Activated T-helper 17 cell treated with anti-CD3 and anti-CD28 coated beads, Interleukin-2, amount 50 U/mL, for 72 hours (primary cell): ENCODE measurements at regions not wholly inside any gene's neighbourhood (a gene's known extent, or its start where the extent isn't known, plus 50 kb on each side); places are given as distances from the start of the nearest gene placed in this dataset.

Experiments used
- ATAC-seq: fragments of 150-1000 bp; cut with Tn5 transposase; replicated peaks from 2 replicates; pipeline ENCODE4 v1.10.0; 2021; ENCODE audit warnings: mild to moderate bottlenecking, moderate library complexity
- H3K27ac Mint-ChIP-seq: one replicate; pipeline ENCODE4 v1.8.0; 2022; ENCODE audit warnings: mixed read lengths
- H3K27me3 Mint-ChIP-seq: one replicate; pipeline ENCODE4 v1.8.0; 2022; ENCODE audit warnings: mixed read lengths
- H3K36me3 Mint-ChIP-seq: one replicate; pipeline ENCODE4 v1.8.0; 2022; ENCODE audit warnings: low read depth, mild to moderate bottlenecking, mixed read lengths
- H3K4me1 Mint-ChIP-seq: one replicate; pipeline ENCODE4 v1.8.0; 2022; ENCODE audit warnings: mixed read lengths
- H3K4me3 Mint-ChIP-seq: one replicate; pipeline ENCODE4 v1.8.0; 2022; ENCODE audit warnings: mild to moderate bottlenecking, mixed read lengths
- H3K9me3 Mint-ChIP-seq: one replicate; pipeline ENCODE4 v1.8.0; 2022; ENCODE audit warnings: mixed read lengths

- Mint-ChIP-seq H3K4me1 (no peaks in the 10 kb centered on the region), H3K27ac (no peak overlapping the region), H3K9me3 (peaks cover 5% of the 10 kb centered on the region), H3K36me3 (no peaks in the 10 kb centered on the region), H3K4me3 (no peak overlapping the region), H3K27me3 (no peaks in the 10 kb centered on the region)
- no peak for ATAC-seq
These were observed 631.5 kb downstream of the METTL15 start for GRCh38 chr11:28739489-28740280.

- Mint-ChIP-seq H3K9me3 (no peaks in the 10 kb centered on the region), H3K27ac (no peak overlapping the region), H3K27me3 (no peaks in the 10 kb centered on the region), H3K36me3 (no peaks in the 10 kb centered on the region), H3K4me3 (no peak overlapping the region), H3K4me1 (no peaks in the 10 kb centered on the region)
- ATAC-seq, result no peak
These were observed 630.4 kb downstream of the METTL15 start for GRCh38 chr11:28738549-28738948.

- H3K4me3 Mint-ChIP-seq, result no peak overlapping the region
- no peaks in the 10 kb centered on the region for H3K27me3 Mint-ChIP-seq
- no peak for ATAC-seq
- no peaks in the 10 kb centered on the region for H3K36me3 Mint-ChIP-seq
- H3K9me3 Mint-ChIP-seq, result no peaks in the 10 kb centered on the region
- no peaks in the 10 kb centered on the region for H3K4me1 Mint-ChIP-seq
- no peak overlapping the region for H3K27ac Mint-ChIP-seq
These were observed 628.1 kb downstream of the METTL15 start for GRCh38 chr11:28736256-28736655.

GRCh38 chr11:28735511-28735910 is 627.3 kb downstream of the METTL15 start:
- no peaks in the 10 kb centered on the region for H3K36me3 Mint-ChIP-seq
- no peaks in the 10 kb centered on the region for H3K27me3 Mint-ChIP-seq
- H3K27ac Mint-ChIP-seq, result no peak overlapping the region
- ATAC-seq, result no peak
- no peaks in the 10 kb centered on the region for H3K4me1 Mint-ChIP-seq
- no peaks in the 10 kb centered on the region for H3K9me3 Mint-ChIP-seq
- no peak overlapping the region for H3K4me3 Mint-ChIP-seq

GRCh38 chr11:28730889-28731288 is 622.7 kb downstream of the METTL15 start:
- Mint-ChIP-seq H3K9me3 (peaks cover 5% of the 10 kb centered on the region), H3K4me1 (no peaks in the 10 kb centered on the region), H3K4me3 (no peak overlapping the region), H3K27ac (no peak overlapping the region), H3K27me3 (no peaks in the 10 kb centered on the region), H3K36me3 (no peaks in the 10 kb centered on the region)
- no peak for ATAC-seq

- ATAC-seq, result no peak
- Mint-ChIP-seq H3K9me3 (peaks cover 5% of the 10 kb centered on the region), H3K27me3 (no peaks in the 10 kb centered on the region), H3K4me1 (no peaks in the 10 kb centered on the region), H3K36me3 (no peaks in the 10 kb centered on the region), H3K4me3 (no peak overlapping the region), H3K27ac (no peak overlapping the region)
These were observed 622.1 kb downstream of the METTL15 start for GRCh38 chr11:28730336-28730735.

GRCh38 chr11:28729339-28729738 is 621.2 kb downstream of the METTL15 start:
- no peak overlapping the region for H3K27ac Mint-ChIP-seq
- no peaks in the 10 kb centered on the region for H3K36me3 Mint-ChIP-seq
- no peaks in the 10 kb centered on the region for H3K4me1 Mint-ChIP-seq
- H3K9me3 Mint-ChIP-seq, result peaks cover 5% of the 10 kb centered on the region
- no peak for ATAC-seq
- no peaks in the 10 kb centered on the region for H3K27me3 Mint-ChIP-seq
- no peak overlapping the region for H3K4me3 Mint-ChIP-seq

- Mint-ChIP-seq H3K27ac (no peak overlapping the region), H3K4me1 (no peaks in the 10 kb centered on the region), H3K4me3 (no peak overlapping the region), H3K36me3 (no peaks in the 10 kb centered on the region), H3K27me3 (no peaks in the 10 kb centered on the region), H3K9me3 (peaks cover 9% of the 10 kb centered on the region)
- ATAC-seq, result no peak
These were observed 620.5 kb downstream of the METTL15 start for GRCh38 chr11:28728666-28729065.

GRCh38 chr11:28727254-28727653 is 619.1 kb downstream of the METTL15 start:
- no peaks in the 10 kb centered on the region for H3K36me3 Mint-ChIP-seq
- H3K9me3 Mint-ChIP-seq, result peaks cover 9% of the 10 kb centered on the region
- no peak overlapping the region for H3K4me3 Mint-ChIP-seq
- no peaks in the 10 kb centered on the region for H3K4me1 Mint-ChIP-seq
- no peak overlapping the region for H3K27ac Mint-ChIP-seq
- ATAC-seq, result no peak
- no peaks in the 10 kb centered on the region for H3K27me3 Mint-ChIP-seq

- Mint-ChIP-seq H3K9me3 (peaks cover 9% of the 10 kb centered on the region), H3K27me3 (no peaks in the 10 kb centered on the region), H3K36me3 (no peaks in the 10 kb centered on the region), H3K4me3 (no peak overlapping the region), H3K27ac (no peak overlapping the region), H3K4me1 (no peaks in the 10 kb centered on the region)
- no peak for ATAC-seq
These were observed 618.2 kb downstream of the METTL15 start for GRCh38 chr11:28726432-28726831.

- H3K9me3 Mint-ChIP-seq, result peaks cover 5% of the 10 kb centered on the region
- no peak overlapping the region for H3K27ac Mint-ChIP-seq
- no peaks in the 10 kb centered on the region for H3K36me3 Mint-ChIP-seq
- no peaks in the 10 kb centered on the region for H3K4me1 Mint-ChIP-seq
- ATAC-seq, result no peak
- no peaks in the 10 kb centered on the region for H3K27me3 Mint-ChIP-seq
- no peak overlapping the region for H3K4me3 Mint-ChIP-seq
These were observed 607.5 kb downstream of the METTL15 start for GRCh38 chr11:28715726-28716125.

GRCh38 chr11:28713850-28714249 is 605.7 kb downstream of the METTL15 start:
- Mint-ChIP-seq H3K4me1 (no peaks in the 10 kb centered on the region), H3K9me3 (peaks cover 8% of the 10 kb centered on the region), H3K4me3 (no peak overlapping the region), H3K27ac (no peak overlapping the region), H3K27me3 (no peaks in the 10 kb centered on the region), H3K36me3 (no peaks in the 10 kb centered on the region)
- no peak for ATAC-seq

GRCh38 chr11:28708075-28708474 is 599.9 kb downstream of the METTL15 start:
- Mint-ChIP-seq H3K4me3 (no peak overlapping the region), H3K27me3 (no peaks in the 10 kb centered on the region), H3K27ac (no peak overlapping the region), H3K4me1 (no peaks in the 10 kb centered on the region), H3K36me3 (no peaks in the 10 kb centered on the region), H3K9me3 (peaks cover 12% of the 10 kb centered on the region)
- ATAC-seq, result no peak

- Mint-ChIP-seq H3K36me3 (no peaks in the 10 kb centered on the region), H3K4me1 (no peaks in the 10 kb centered on the region), H3K27me3 (no peaks in the 10 kb centered on the region), H3K27ac (no peak overlapping the region), H3K9me3 (peaks cover 7% of the 10 kb centered on the region), H3K4me3 (no peak overlapping the region)
- no peak for ATAC-seq
These were observed 596.6 kb downstream of the METTL15 start for GRCh38 chr11:28704801-28705200.

GRCh38 chr11:28703371-28703770 is 595.2 kb downstream of the METTL15 start:
- H3K27ac Mint-ChIP-seq, result no peak overlapping the region
- H3K27me3 Mint-ChIP-seq, result no peaks in the 10 kb centered on the region
- H3K4me1 Mint-ChIP-seq, result no peaks in the 10 kb centered on the region
- ATAC-seq, result no peak
- H3K4me3 Mint-ChIP-seq, result no peak overlapping the region
- no peaks in the 10 kb centered on the region for H3K36me3 Mint-ChIP-seq
- peaks cover 7% of the 10 kb centered on the region for H3K9me3 Mint-ChIP-seq

- Mint-ChIP-seq H3K27me3 (no peaks in the 10 kb centered on the region), H3K4me3 (no peak overlapping the region), H3K4me1 (no peaks in the 10 kb centered on the region), H3K36me3 (no peaks in the 10 kb centered on the region), H3K27ac (no peak overlapping the region), H3K9me3 (peaks cover 7% of the 10 kb centered on the region)
- no peak for ATAC-seq
These were observed 594.7 kb downstream of the METTL15 start for GRCh38 chr11:28702871-28703270.
